Astrocyte of the cerebellum (primary cell): ENCODE measurements at regions not wholly inside any gene's neighbourhood (a gene's known extent, or its start where the extent isn't known, plus 50 kb on each side); places are given as distances from the start of the nearest gene placed in this dataset.

Experiments used
- DNase-seq: peaks from one replicate; pipeline ENCODE4 v3.0.0-alpha.2; 2011; ENCODE audit warnings: low read depth
- H3K4me3 ChIP-seq: 2 replicates; pipeline ENCODE4 v1.5.1; 2011; ENCODE audit warnings: mild to moderate bottlenecking, low read depth, low read length, moderate library complexity
- in situ Hi-C: cut with HindIII; loops from 2 replicates; pipeline ENCODE4 v1.10.0; 2017; ENCODE audit warnings: low sequenced_read_pairs
- TF ChIP-seq, protein P1 (sequence below): IDR thresholded peaks from 2 replicates; pipeline ENCODE4 v1.5.1; 2012; ENCODE audit warnings: low read length, low read depth, moderate library complexity, mild to moderate bottlenecking; ENCODE audit errors: missing control alignments

DNA sequence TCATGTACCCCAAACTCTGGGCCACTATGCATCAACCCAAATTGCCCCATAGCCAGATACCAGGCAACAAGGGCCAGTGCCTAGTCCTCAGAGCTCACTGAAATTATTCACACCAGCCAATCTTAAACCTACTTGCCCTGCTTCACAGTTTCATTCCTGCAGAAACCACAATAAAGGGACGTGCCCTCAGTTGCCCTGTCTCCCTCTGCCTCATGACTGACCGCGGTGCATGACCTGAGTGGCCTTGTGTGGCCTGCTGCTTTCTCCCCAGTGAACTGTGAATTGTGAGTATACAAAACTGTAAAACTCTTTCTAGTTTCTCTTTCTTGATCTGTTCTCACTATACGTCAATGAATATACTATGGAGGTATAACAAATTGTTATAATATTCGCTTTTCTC is 490.9 kb upstream of the MIS18BP1 start:
- in situ Hi-C loops: no loop called here
- DNase-seq: no peak
- TF ChIP-seq, protein P1, sequence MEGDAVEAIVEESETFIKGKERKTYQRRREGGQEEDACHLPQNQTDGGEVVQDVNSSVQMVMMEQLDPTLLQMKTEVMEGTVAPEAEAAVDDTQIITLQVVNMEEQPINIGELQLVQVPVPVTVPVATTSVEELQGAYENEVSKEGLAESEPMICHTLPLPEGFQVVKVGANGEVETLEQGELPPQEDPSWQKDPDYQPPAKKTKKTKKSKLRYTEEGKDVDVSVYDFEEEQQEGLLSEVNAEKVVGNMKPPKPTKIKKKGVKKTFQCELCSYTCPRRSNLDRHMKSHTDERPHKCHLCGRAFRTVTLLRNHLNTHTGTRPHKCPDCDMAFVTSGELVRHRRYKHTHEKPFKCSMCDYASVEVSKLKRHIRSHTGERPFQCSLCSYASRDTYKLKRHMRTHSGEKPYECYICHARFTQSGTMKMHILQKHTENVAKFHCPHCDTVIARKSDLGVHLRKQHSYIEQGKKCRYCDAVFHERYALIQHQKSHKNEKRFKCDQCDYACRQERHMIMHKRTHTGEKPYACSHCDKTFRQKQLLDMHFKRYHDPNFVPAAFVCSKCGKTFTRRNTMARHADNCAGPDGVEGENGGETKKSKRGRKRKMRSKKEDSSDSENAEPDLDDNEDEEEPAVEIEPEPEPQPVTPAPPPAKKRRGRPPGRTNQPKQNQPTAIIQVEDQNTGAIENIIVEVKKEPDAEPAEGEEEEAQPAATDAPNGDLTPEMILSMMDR: no peak
- H3K4me3 ChIP-seq: no peak overlapping the region

DNA sequence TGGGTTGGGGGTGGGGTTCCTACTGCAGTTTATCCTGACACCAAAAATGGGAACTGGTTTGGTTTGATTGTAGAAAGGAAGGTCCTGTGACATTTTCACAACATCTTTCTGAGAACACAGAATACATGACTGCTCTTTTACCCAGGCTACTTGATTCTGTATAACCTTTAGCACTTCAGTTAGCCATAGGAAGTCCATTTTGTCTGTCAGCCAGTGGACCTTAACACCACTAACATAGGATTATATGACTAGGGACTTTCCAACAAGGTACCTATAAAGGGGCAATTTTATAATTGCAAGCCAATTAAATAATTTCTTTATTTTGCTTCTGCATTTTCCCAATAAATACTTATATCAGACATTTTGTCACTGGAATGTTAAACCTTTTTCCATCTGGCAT is 489.2 kb upstream of the MIS18BP1 start:
- H3K4me3 ChIP-seq: no peak overlapping the region
- DNase-seq: no peak
- TF ChIP-seq, protein P1: no peak
- in situ Hi-C loops: no loop called here

DNA sequence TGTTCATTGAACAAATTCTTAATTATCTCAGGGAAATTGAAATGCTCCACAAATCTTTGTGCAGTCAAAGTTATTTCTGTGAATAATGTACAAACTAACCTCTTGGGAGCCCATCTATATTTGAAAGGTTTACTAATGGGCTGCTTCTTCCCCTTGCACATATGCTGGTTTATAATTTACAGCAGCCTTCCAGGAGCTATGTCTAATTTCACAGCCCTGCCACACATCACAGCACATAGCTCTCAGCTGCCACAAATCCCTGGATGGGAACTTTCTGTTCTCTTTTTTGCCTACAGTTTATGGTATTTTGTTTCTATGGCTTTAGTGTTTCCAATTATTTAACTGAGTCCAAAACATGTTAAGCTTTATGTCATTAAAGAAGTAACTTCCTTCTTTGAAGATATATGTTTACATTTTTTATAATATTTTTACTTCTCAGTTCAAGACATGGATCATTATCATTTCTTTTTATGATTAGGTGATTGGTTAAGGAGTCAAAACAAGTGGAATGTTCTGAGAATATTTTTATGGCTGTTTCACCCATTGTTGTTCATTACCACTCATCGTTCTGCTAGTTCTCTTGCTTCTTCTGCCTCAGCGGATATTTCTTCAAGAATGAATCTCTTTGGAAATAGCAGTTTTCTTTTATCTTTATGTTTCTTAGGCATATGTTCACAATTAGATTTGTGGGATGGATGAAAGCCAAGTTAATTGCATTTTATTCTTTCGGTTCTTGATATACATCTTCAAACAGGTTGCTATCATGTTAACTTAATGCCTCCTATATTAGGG is 475.6 kb upstream of the MIS18BP1 start:
- DNase-seq: no peak
- in situ Hi-C loops: no loop called here
- H3K4me3 ChIP-seq: no peak overlapping the region
- TF ChIP-seq, protein P1: no peak

DNA sequence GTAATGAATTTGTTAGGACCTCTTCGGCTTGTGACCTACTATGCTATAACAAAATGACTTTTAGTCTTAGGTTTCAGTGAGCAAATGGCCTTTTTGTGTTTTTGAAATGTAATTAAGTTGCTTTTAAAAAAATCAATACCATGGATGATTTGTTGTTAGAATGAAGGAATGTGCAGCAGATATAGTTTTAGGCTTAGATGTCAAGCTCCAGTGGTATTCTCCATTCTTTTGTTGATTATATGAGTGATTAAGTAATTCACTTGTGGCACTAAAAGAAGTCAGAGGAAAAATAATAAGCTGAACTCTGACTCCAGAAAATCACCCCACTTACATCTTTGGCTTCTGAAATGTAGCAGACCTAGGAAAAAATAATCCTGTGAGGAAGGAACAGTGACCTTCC is 474.1 kb upstream of the MIS18BP1 start:
- no peak for DNase-seq
- in situ Hi-C loops: no loop called here
- TF ChIP-seq, protein P1: no peak
- no peak overlapping the region for H3K4me3 ChIP-seq

DNA sequence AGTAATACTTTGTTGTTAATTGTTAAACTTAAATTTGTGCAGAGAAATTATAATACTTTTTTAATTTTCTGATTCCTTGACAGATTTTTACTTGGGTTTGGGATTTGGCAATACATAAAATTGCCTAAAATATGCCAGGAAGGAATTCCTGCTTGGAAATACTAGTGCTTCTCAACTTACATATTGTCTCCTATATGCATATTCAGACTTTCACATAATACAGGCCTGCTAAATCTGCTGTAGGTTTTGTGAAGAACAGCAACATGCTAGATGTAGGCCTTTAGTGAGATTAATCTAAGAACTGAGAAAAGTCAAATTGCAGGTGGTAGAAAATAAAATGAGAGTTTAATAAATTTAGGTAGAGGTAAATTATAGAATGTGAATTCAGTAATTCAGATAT is 468.5 kb upstream of the MIS18BP1 start:
- DNase-seq: no peak
- TF ChIP-seq, protein P1: no peak
- in situ Hi-C loops: no loop called here
- H3K4me3 ChIP-seq: no peak overlapping the region

DNA sequence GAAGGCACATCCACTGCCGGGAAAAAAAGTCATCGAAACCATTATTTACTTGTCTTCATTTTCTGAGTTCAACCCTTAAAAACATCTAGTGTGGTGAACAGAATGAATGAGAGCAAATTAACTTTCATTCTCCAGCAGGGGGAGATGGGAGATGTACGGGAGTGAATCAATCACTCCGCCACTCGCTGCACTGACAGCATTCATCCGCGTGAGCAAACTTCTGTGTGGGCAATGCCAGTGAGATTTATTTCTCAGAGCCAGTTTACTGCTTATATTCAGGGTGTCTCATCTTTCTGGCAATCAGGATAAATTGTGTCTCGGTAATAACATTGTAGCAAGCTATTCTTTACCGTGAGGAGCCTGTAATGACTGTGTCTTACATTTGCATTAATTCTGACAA is 463.6 kb upstream of the MIS18BP1 start:
- TF ChIP-seq, protein P1: no peak
- in situ Hi-C loops: no loop called here
- DNase-seq: no peak
- H3K4me3 ChIP-seq: no peak overlapping the region
